Kidney epithelial cell (primary cell): ENCODE measurements at regions not wholly inside any gene's neighbourhood (a gene's known extent, or its start where the extent isn't known, plus 50 kb on each side); places are given as distances from the start of the nearest gene placed in this dataset.

Source experiments
- DNase-seq: peaks from one replicate; pipeline ENCODE4 v3.0.0-alpha.2; 2010; ENCODE audit warnings: low read depth
- H3K27me3 ChIP-seq: 2 replicates; pipeline ENCODE4 v1.6.0; 2011; ENCODE audit warnings: low read length; ENCODE audit not compliant: control insufficient read depth, insufficient read depth
- H3K36me3 ChIP-seq: 2 replicates; pipeline ENCODE4 v1.5.1; 2011; ENCODE audit warnings: low read length; ENCODE audit not compliant: control insufficient read depth, insufficient read depth
- H3K4me3 ChIP-seq: 2 replicates; pipeline ENCODE4 v1.5.1; 2011; ENCODE audit warnings: low read depth, mild to moderate bottlenecking, control low read depth, low read length
- CTCF ChIP-seq: IDR thresholded peaks from 2 replicates; pipeline ENCODE4 v1.5.1; 2011; ENCODE audit warnings: mild to moderate bottlenecking, moderate library complexity, low read length, control low read depth, inconsistent platforms; ENCODE audit not compliant: insufficient read depth, poor library complexity, severe bottlenecking

DNA sequence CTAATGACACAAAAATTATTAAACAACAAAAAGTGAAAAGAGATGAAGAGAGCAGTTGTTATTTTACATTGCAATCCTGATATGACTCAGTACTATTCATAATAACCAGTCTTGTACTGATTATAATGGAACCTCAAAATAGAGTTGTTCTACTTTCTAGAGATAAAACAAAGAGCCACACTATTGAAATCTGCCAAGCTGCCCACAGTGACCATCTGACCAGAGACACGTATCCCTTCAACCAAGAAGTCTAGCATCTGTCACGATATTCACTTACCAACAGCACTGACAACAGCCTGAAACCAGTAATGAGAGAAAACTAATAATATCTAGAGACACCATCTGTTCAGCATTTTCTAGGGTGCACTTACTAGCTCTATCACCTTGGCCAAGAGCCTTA is 466.7 kb downstream of the NKX6-1 start:
- Histone ChIP-seq H3K27me3 (no peaks in the 10 kb centered on the region), H3K4me3 (no peak overlapping the region), H3K36me3 (no peaks in the 10 kb centered on the region)
- no peak for DNase-seq
- no peak for TF ChIP-seq CTCF

DNA sequence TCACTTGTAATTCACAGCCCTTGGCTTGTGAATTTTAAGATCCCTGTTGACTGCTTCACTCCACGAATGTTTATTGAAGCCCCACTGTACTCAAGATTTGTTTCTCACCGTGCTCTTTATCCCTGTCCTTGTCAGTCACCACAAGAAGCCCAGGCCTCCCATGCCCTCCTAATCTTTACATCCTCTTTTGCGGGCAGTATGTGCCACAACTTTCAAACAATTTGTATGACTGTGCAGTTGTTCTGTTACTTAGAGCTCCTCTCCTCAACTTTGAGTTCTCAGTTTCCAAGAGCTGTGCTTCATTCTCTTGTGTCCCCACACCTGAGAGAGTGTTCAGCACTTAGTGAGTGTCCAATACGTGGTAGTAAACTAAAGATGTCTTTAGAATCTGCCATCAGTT is 467.7 kb downstream of the NKX6-1 start:
- no peak for TF ChIP-seq CTCF
- H3K36me3 ChIP-seq = no peaks in the 10 kb centered on the region
- H3K4me3 ChIP-seq = no peak overlapping the region
- H3K27me3 ChIP-seq = no peaks in the 10 kb centered on the region
- no peak for DNase-seq

GRCh38 chr4:84028340-84028739 is 470.8 kb downstream of the NKX6-1 start:
- TF ChIP-seq CTCF = no peak
- no peaks in the 10 kb centered on the region for H3K36me3 ChIP-seq
- no peak for DNase-seq
- H3K27me3 ChIP-seq = no peaks in the 10 kb centered on the region
- H3K4me3 ChIP-seq = no peak overlapping the region

GRCh38 chr4:84024405-84024804 is 474.7 kb downstream of the NKX6-1 start:
- Histone ChIP-seq H3K4me3 (no peak overlapping the region), H3K27me3 (no peaks in the 10 kb centered on the region), H3K36me3 (no peaks in the 10 kb centered on the region)
- TF ChIP-seq CTCF = no peak
- no peak for DNase-seq

DNA sequence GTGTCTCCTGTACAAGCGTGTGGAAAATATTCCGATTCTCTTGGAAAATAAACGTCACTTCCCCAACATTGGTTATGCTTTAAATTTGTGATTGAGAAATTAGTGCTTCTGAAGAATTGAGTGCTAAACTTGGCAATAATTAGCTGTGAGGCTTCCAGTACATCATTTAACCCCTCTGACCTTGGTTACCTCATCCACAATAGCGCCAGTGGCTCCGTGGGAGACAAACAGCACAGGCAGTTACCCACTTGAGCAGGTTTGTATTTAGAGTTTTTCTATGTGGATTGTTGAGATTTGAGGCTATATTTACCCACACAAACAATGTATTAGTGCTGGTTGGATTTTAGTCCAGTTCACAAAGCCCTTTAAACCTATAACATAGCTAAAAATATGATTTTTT is 476.5 kb downstream of the NKX6-1 start:
- no peak for TF ChIP-seq CTCF
- Histone ChIP-seq H3K36me3 (no peaks in the 10 kb centered on the region), H3K27me3 (no peaks in the 10 kb centered on the region), H3K4me3 (no peak overlapping the region)
- no peak for DNase-seq

DNA sequence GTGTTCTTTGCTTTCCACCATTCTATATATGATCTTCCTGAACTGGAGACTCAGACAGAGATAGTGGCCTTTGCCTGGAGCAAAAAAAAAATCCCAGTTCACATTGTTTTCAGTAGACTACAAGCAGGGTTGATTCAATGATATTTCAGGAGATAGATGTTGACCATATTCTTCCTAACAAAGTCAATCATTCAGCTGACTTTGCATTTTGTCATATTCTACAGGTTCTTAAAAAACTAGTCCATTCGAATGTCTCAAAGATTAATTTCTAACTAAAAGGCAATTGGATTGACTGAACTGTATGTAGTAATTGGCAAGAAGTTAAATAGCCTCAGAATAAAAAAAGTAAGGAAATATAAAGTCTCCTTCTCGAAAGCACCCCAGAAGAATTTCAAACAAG is 479.5 kb downstream of the NKX6-1 start:
- no peaks in the 10 kb centered on the region for H3K36me3 ChIP-seq
- no peak for TF ChIP-seq CTCF
- no peaks in the 10 kb centered on the region for H3K27me3 ChIP-seq
- no peak for DNase-seq
- H3K4me3 ChIP-seq = no peak overlapping the region
